Panc1 (cell line): ENCODE measurements at regions not wholly inside any gene's neighbourhood (a gene's known extent, or its start where the extent isn't known, plus 50 kb on each side); places are given as distances from the start of the nearest gene placed in this dataset.

Experiments
- ATAC-seq: fragments of 200-7000 bp; cut with Tn5 transposase; 2 replicates; pipeline ENCODE4 v1.9.1; 2020; ENCODE audit warnings: mild to moderate bottlenecking, moderate library complexity
- BruUV-seq: library from RNA; stranded (reverse); fragments of 400-500 nt; replicated peaks from 2 replicates; lab custom pipeline; 2021; lab: Mats Ljungman, UMichigan
- CTCF ChIA-PET: fragments of 300-600 bp; sonication (Branson Sonifier 250); formaldehyde crosslinking; loops from one replicate; lab custom pipeline; 2022; ENCODE audit warnings: antibody characterized with exemption; lab: Charles Lee
- POLR2A ChIA-PET: fragments of 300-600 bp; sonication (Branson Sonifier 250); formaldehyde crosslinking; loops from one replicate; lab custom pipeline; 2022; ENCODE audit warnings: antibody characterized with exemption; lab: Charles Lee
- DNase-seq: peaks from one replicate; pipeline ENCODE4 v3.0.0-alpha.2; 2010; ENCODE audit warnings: low read depth, low spot score
- H3K27ac ChIP-seq: 2 replicates; pipeline ENCODE4 v1.5.1; 2011; ENCODE audit warnings: mild to moderate bottlenecking, low read length, inconsistent platforms
- H3K27me3 ChIP-seq: fragments of 200-500 bp; sonication (Bioruptor generic); 2 replicates; pipeline ENCODE4 v1.6.0; 2014; ENCODE audit warnings: low read length, inconsistent platforms; ENCODE audit not compliant: control insufficient read depth, insufficient read depth
- H3K36me3 ChIP-seq: fragments of 200-500 bp; sonication (Bioruptor generic); 2 replicates; pipeline ENCODE4 v1.5.1; 2014; ENCODE audit warnings: inconsistent platforms, mild to moderate bottlenecking, low read length, moderate library complexity; ENCODE audit not compliant: control insufficient read depth, insufficient read depth
- H3K4me1 ChIP-seq: 2 replicates; pipeline ENCODE4 v1.5.1; 2011; ENCODE audit warnings: inconsistent platforms, mild to moderate bottlenecking, low read length, moderate library complexity; ENCODE audit not compliant: control insufficient read depth, insufficient read depth
- H3K4me3 ChIP-seq, 2 experiments: 2 replicates each; pipeline ENCODE4 v1.5.1; 2011 to 2012; ENCODE audit warnings: low read depth in 2 of 2, low read length in 2 of 2, mild to moderate bottlenecking in 2 of 2, inconsistent platforms in 1 of 2, moderate library complexity in 1 of 2
- H3K9me3 ChIP-seq: fragments of 200-500 bp; sonication (Bioruptor generic); 2 replicates; pipeline ENCODE4 v1.5.1; 2014; ENCODE audit warnings: low read depth, mild to moderate bottlenecking, inconsistent platforms, low read length, moderate library complexity; ENCODE audit not compliant: control insufficient read depth, insufficient read depth
- CTCF ChIP-seq: fragments of 450-650 bp; IDR thresholded peaks from 2 replicates; pipeline ENCODE4 v1.5.1; 2017; ENCODE audit warnings: mild to moderate bottlenecking
- POLR2AphosphoS5 ChIP-seq: IDR thresholded peaks from 2 replicates; pipeline ENCODE4 v1.6.1; 2012; ENCODE audit warnings: mild to moderate bottlenecking, low read depth, low read length, moderate library complexity
- REST ChIP-seq, 2 experiments: IDR thresholded peaks; 2 replicates each; pipeline ENCODE4 v1.6.1; 2011 to 2012; ENCODE audit warnings: low read depth in 2 of 2, control low read depth in 1 of 2, low read length in 1 of 2, mild to moderate bottlenecking in 1 of 2, moderate library complexity in 1 of 2; ENCODE audit not compliant: insufficient read depth in 1 of 2
- SIN3A ChIP-seq: IDR thresholded peaks from 2 replicates; pipeline ENCODE4 v1.6.1; 2012; ENCODE audit warnings: low read depth, mild to moderate bottlenecking, low read length, moderate library complexity, borderline replicate concordance; ENCODE audit not compliant: insufficient read depth
- TCF7L2 ChIP-seq: IDR thresholded peaks from 2 replicates; pipeline ENCODE4 v1.6.1; 2011; ENCODE audit warnings: mild to moderate bottlenecking, low read depth, low read length, inconsistent platforms
- in situ Hi-C: cut with HindIII; loops from 2 replicates; pipeline ENCODE4 v1.10.0; 2016; ENCODE audit warnings: low sequenced_read_pairs, low pct_unique_long_range_greater_than_20kb
- intact Hi-C: fragments of 100-400 bp; cut with micrococcal nuclease; formaldehyde crosslinking; loops from one replicate; pipeline ENCODE4 v1.10.0; 2022; ENCODE audit not compliant: unreplicated experiment

GRCh38 chr6:8234321-8234720 lies 132.0 kb upstream of the EEF1E1 start:
- TF ChIP-seq POLR2AphosphoS5 (no peak), REST (IDR thresholded peaks at IDR 0.05; ENCODE audit: insufficient read depth in 1 of 2, low read depth in 2 of 2, low read length in 1 of 2) (no peak), SIN3A (no peak), TCF7L2 (no peak), CTCF (no peak)
- Histone ChIP-seq H3K9me3 (no peaks in the 10 kb centered on the region), H3K4me3 (no peak overlapping the region), H3K4me1 (no peaks in the 10 kb centered on the region; the same call in 1 of the 2 replicates), H3K27ac (no peak overlapping the region), H3K36me3 (no peaks in the 10 kb centered on the region), H3K27me3 (peaks cover 2% of the 10 kb centered on the region; the same call in 1 of the 2 replicates)
- ATAC-seq: no peak
- BruUV-seq: no TSS peak
- no peak for DNase-seq
- intact Hi-C loops (no loop called here), in situ Hi-C loops (no loop called here)
- POLR2A ChIA-PET: no interaction called here
- CTCF ChIA-PET: no interaction called here

GRCh38 chr6:8231956-8232355 lies 129.6 kb upstream of the EEF1E1 start:
- Histone ChIP-seq H3K4me1 (no peaks in the 10 kb centered on the region), H3K27ac (no peak overlapping the region), H3K9me3 (no peaks in the 10 kb centered on the region), H3K27me3 (no peaks in the 10 kb centered on the region), H3K4me3 (no peak overlapping the region), H3K36me3 (no peaks in the 10 kb centered on the region)
- in situ Hi-C loops: no loop called here
- intact Hi-C loops: no loop called here
- POLR2A ChIA-PET: no interaction called here
- TF ChIP-seq TCF7L2 (no peak), POLR2AphosphoS5 (no peak), SIN3A (no peak), CTCF (no peak), REST (IDR thresholded peaks at IDR 0.05; ENCODE audit: insufficient read depth in 1 of 2, low read depth in 2 of 2, low read length in 1 of 2) (no peak)
- ATAC-seq (no peak), DNase-seq (no peak)
- CTCF ChIA-PET: no interaction called here
- no TSS peak for BruUV-seq
